ENCODE measurements at regions not wholly inside any gene's neighbourhood (a gene's known extent, or its start where the extent isn't known, plus 50 kb on each side); places are given as distances from the start of the nearest gene placed in this dataset.
"Not testable (repeated sequence)": the region's sequence is repeated elsewhere in the genome, so short reads cannot be mapped to it uniquely, and the experiment has no call there.

DNA sequence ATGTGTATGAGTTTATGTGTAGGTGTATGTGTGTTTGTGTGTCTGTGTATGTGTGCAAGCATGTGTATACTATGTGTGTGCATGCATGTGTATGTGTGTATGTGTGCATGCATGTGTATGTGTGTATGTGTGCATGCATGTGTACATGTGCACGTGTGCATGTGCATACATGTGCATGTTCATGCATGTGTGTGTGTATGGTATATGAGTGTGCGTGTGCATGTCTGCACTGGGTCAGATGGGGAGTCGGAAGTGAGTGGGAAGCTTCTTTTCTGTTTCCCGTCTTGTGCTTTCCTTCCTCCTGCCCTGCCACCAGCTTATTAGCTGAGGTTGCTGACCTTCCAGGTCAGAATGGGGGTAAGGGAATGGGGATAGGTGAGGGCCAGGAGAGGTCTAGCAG, 174.7 kb downstream of the MAP2K4 start:
- Mint-ChIP-seq H3K9me3 (ENCODE audit: unreplicated experiment) (no peaks in the 10 kb centered on the region), H3K36me3 (ENCODE audit: insufficient read depth, unreplicated experiment) (no peaks in the 10 kb centered on the region), H3K4me1 (ENCODE audit: insufficient read depth, unreplicated experiment) (no peaks in the 10 kb centered on the region), H3K4me3 (ENCODE audit: unreplicated experiment) (no peak overlapping the region), H3K27ac (ENCODE audit: low read depth, unreplicated experiment) (no peak overlapping the region), H3K27me3 (ENCODE audit: insufficient read depth, unreplicated experiment) (peaks cover 6% of the 10 kb centered on the region)
- intact Hi-C loops (cut with micrococcal nuclease) = no loop called here
- CTCF ChIA-PET = no interaction called here
- no peak for DNase-seq (ENCODE audit: unreplicated experiment)
- no peak for TF ChIP-seq CTCF (IDR thresholded peaks at IDR 0.05; ENCODE audit: unreplicated experiment)
- BruUV-seq (replicated peaks) = no TSS peak
- POLR2A ChIA-PET = no interaction called here

DNA sequence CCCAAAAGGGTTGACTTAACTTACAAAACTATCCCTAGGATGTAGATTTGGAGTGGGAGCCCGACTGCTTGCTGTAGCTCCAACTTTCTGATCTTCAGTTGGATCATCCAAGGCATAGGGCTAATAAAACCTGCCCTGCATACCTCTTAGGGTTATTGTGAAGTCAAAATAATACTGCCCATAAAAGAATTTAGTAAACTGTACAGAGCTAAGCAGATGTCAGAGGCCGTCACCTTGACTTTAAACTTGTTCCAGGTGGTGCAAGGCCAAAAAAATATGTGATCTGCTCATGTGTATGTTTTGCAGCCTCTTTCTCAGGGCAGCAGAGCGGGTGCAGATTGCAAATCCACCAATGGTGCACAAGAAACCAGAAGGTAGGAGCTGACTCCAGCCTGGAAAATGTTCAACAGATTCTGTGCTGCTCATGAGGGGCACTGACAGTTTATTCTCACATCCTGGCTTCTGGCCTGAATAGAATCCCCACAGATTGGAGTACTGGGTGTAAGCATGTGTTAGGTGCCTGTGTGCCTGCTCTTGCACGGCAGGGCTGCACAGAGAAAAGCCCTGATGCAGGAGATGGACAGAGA, 180.7 kb downstream of the MAP2K4 start:
- no peak for TF ChIP-seq CTCF (IDR thresholded peaks at IDR 0.05; ENCODE audit: unreplicated experiment)
- no peak for DNase-seq (ENCODE audit: unreplicated experiment)
- Mint-ChIP-seq H3K27me3 (ENCODE audit: insufficient read depth, unreplicated experiment) (peaks cover 6% of the 10 kb centered on the region), H3K9me3 (ENCODE audit: unreplicated experiment) (no peaks in the 10 kb centered on the region), H3K4me1 (ENCODE audit: insufficient read depth, unreplicated experiment) (no peaks in the 10 kb centered on the region), H3K27ac (ENCODE audit: low read depth, unreplicated experiment) (no peak overlapping the region), H3K4me3 (ENCODE audit: unreplicated experiment) (no peak overlapping the region), H3K36me3 (ENCODE audit: insufficient read depth, unreplicated experiment) (no peaks in the 10 kb centered on the region)
- no TSS peak for BruUV-seq (replicated peaks)
- intact Hi-C loops (cut with micrococcal nuclease) = no loop called here
- ChIA-PET POLR2A (interaction anchor here (0.6 kb wide), 1 partner anchor 28 kb away, joined by 3 read pairs; no protein-coding TSS in a partner anchor), CTCF (interaction anchor here (0.6 kb wide), 1 partner anchor 29 kb away, joined by 5 read pairs; no protein-coding TSS in a partner anchor)

DNA sequence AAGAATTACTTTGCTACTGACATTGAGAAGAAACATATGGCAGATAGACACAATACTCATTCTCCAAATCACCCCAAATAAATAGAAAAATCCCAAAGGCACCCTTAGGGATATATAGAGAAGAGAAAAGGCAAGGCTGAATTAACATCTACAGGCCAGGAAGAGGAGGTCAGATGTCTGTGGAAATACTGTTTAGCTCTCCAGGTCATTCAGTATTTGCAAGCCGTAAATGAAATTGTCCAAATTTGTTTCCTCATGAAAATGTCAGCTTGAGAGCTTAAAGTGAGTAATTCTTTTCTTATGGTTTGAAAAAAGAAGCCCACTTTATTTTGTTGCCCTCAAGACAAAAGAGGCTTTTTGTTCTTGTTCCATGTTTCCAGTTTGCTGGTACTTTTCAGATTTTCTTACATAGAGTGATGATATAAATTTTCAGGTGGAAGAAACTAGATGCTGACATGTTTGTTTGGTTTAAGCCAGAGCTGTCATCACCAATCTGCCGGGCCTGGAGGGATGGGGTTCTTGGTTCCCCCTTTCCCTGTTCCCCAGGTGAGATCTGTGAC, 189.0 kb downstream of the MAP2K4 start:
- Mint-ChIP-seq H3K27ac (ENCODE audit: low read depth, unreplicated experiment) (no peak overlapping the region), H3K36me3 (ENCODE audit: insufficient read depth, unreplicated experiment) (no peaks in the 10 kb centered on the region), H3K9me3 (ENCODE audit: unreplicated experiment) (no peaks in the 10 kb centered on the region), H3K4me3 (ENCODE audit: unreplicated experiment) (no peak overlapping the region), H3K4me1 (ENCODE audit: insufficient read depth, unreplicated experiment) (no peaks in the 10 kb centered on the region), H3K27me3 (ENCODE audit: insufficient read depth, unreplicated experiment) (peaks cover under 1% of the 10 kb centered on the region)
- DNase-seq (ENCODE audit: unreplicated experiment) = no peak
- CTCF ChIA-PET = interaction anchor here (0.5 kb wide), 1 partner anchor 10 kb away, joined by 3 read pairs; no protein-coding TSS in a partner anchor
- TF ChIP-seq CTCF (IDR thresholded peaks at IDR 0.05; ENCODE audit: unreplicated experiment) = no peak
- intact Hi-C loops (cut with micrococcal nuclease) = no loop called here
- POLR2A ChIA-PET = interaction anchor here (1.0 kb wide), 1 partner anchor 12 kb away, joined by 4 read pairs; no protein-coding TSS in a partner anchor
- no TSS peak for BruUV-seq (replicated peaks)

DNA sequence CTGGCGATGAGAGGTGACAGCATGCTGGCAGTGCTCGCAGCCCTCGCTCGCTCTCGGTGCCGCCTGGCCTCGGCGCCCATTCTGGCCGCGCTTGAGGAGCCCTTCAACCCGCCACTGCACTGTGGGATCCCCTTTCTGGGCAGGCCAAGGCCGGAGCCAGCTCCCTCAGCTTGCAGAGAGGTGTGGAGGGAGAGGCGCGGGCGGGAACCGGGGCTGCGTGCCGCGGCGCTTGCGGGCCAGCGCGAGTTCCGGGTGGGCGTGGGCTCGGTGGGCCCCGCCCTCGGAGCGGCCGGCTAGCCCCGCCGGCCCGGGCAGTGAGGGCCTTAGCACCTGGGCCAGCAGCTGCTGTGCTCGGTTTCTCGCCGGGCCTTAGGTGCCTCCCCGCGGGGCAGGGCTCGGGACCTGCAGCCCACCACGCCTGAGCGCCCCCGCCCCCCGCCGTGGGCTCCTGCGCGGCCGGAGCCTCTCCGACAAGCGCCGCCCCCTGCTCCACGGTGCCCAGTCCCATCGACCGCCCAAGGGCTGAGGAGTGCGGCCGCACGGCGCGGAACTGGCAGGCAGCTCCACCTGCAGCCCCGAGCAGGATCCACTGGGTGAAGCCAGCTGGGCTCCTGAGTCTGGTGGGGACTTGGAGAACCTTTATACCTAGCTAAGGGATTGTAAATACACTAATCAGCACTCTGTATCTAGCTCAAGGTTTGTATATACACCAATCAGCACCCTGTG, 200.2 kb downstream of the MAP2K4 start:
- DNase-seq (ENCODE audit: unreplicated experiment); H3K4me1 Mint-ChIP-seq (ENCODE audit: insufficient read depth, unreplicated experiment); POLR2A ChIA-PET; BruUV-seq (replicated peaks); H3K27ac Mint-ChIP-seq (ENCODE audit: low read depth, unreplicated experiment); H3K36me3 Mint-ChIP-seq (ENCODE audit: insufficient read depth, unreplicated experiment); H3K4me3 Mint-ChIP-seq (ENCODE audit: unreplicated experiment); intact Hi-C loops (cut with micrococcal nuclease): not testable (repeated sequence)
- peaks cover 45% of the 10 kb centered on the region for H3K27me3 Mint-ChIP-seq (ENCODE audit: insufficient read depth, unreplicated experiment)
- CTCF ChIA-PET = interaction anchor here (1.0 kb wide), 1 partner anchor 15 kb away, joined by 3 read pairs; no protein-coding TSS in a partner anchor
- peaks cover 11% of the 10 kb centered on the region for H3K9me3 Mint-ChIP-seq (ENCODE audit: unreplicated experiment)

Data from MCF 10A (cell line).